ENCODE measurements at regions not wholly inside any gene's neighbourhood (a gene's known extent, or its start where the extent isn't known, plus 50 kb on each side); places are given as distances from the start of the nearest gene placed in this dataset.

- H3K9ac ChIP-seq (ENCODE audit: insufficient read depth, low read depth, low read length), result no peak overlapping the region
- in situ Hi-C loops (cut with HindIII; ENCODE audit: extremely low pct_ligation_motif_present, low pct_unique_long_range_greater_than_20kb) (no loop called here), intact Hi-C loops (cut with micrococcal nuclease; ENCODE audit: unreplicated experiment) (no loop called here)
- no TSS peak for BruUV-seq (replicated peaks)
- no peak for DNase-seq (ENCODE audit: low spot score)
- ChIA-PET CTCF (ENCODE audit: low intra/inter-chr PET ratio, low total read pairs) (no interaction called here), POLR2A (no interaction called here)
- no peak overlapping the region for H3K4me3 ChIP-seq (replicated peaks in 1 of 3; ENCODE audit: insufficient read depth in 1 of 3, low read depth in 2 of 3, low read length in 3 of 3)
- H3K36me3 ChIP-seq (replicated peaks in 1 of 2; ENCODE audit: control insufficient read depth in 1 of 2, insufficient read depth in 2 of 2, low read length in 2 of 2), result no peaks in the 10 kb centered on the region
- no peaks in the 10 kb centered on the region for H3K4me1 ChIP-seq (ENCODE audit: insufficient read depth, low read length)
- no peak for FAIRE-seq
- TF ChIP-seq ZFP62 (CRISPR knock-in tag; IDR thresholded peaks at IDR 0.05) (no peak), ZNF432 (CRISPR knock-in tag; IDR thresholded peaks at IDR 0.05; ENCODE audit: borderline replicate concordance) (no peak), CCDC6 (CRISPR knock-in tag; IDR thresholded peaks at IDR 0.05) (no peak), NR2F2 (IDR thresholded peaks at IDR 0.05; ENCODE audit: borderline replicate concordance, low read depth) (no peak), HOXA5 (CRISPR knock-in tag; IDR thresholded peaks at IDR 0.05) (no peak), TRIM24 (CRISPR knock-in tag; IDR thresholded peaks at IDR 0.05) (no peak), NAIF1 (CRISPR knock-in tag; IDR thresholded peaks at IDR 0.05; ENCODE audit: borderline replicate concordance) (no peak), ZNF264 (CRISPR knock-in tag; IDR thresholded peaks at IDR 0.05) (no peak), HOXA7 (CRISPR knock-in tag; IDR thresholded peaks at IDR 0.05) (no peak), MLLT10 (CRISPR knock-in tag; IDR thresholded peaks at IDR 0.05) (no peak), IRX3 (CRISPR knock-in tag; IDR thresholded peaks at IDR 0.05; ENCODE audit: borderline replicate concordance, low read depth) (no peak), CHD2 (IDR thresholded peaks at IDR 0.05; ENCODE audit: low read depth, low read length) (no peak), CEBPG (CRISPR knock-in tag; IDR thresholded peaks at IDR 0.05) (no peak), ZNF547 (CRISPR knock-in tag; IDR thresholded peaks at IDR 0.05) (no peak), ZSCAN29 (CRISPR knock-in tag; conservative IDR thresholded peaks at IDR 0.05) (no peak), ZNF318 (CRISPR knock-in tag; IDR thresholded peaks at IDR 0.05) (no peak), ZNF703 (CRISPR knock-in tag; IDR thresholded peaks at IDR 0.05; ENCODE audit: borderline replicate concordance) (no peak), ZNF383 (CRISPR knock-in tag; IDR thresholded peaks at IDR 0.05; ENCODE audit: borderline replicate concordance) (no peak), ZNF101 (CRISPR knock-in tag; IDR thresholded peaks at IDR 0.05; ENCODE audit: borderline replicate concordance, low read depth) (no peak), FOSL1 (CRISPR knock-in tag; IDR thresholded peaks at IDR 0.05; ENCODE audit: borderline replicate concordance) (no peak)
- WGBS (ENCODE audit: low lambda C conversion rate), result 67% methylated on average over 12 of the region's 17 CpGs
- H3K79me2 ChIP-seq (ENCODE audit: insufficient read depth, low read length), result no peaks in the 10 kb centered on the region
- H2AFZ ChIP-seq (ENCODE audit: low read length), result no peak overlapping the region
- H3K4me2 ChIP-seq (ENCODE audit: low read depth, low read length), result no peak overlapping the region
- no peak overlapping the region for H3K27ac ChIP-seq (ENCODE audit: extremely low read length, insufficient read depth, low read length)
- ATAC-seq, result no peak
- no peaks in the 10 kb centered on the region for H4K20me1 ChIP-seq (ENCODE audit: insufficient read depth, low read length)
- H3K9me3 ChIP-seq (ENCODE audit: low read length), result no peaks in the 10 kb centered on the region; the same call in 1 of the 2 replicates
- H3K27me3 ChIP-seq (ENCODE audit: control insufficient read depth in 1 of 2, insufficient read depth in 2 of 2, low read length in 2 of 2), result no peaks in the 10 kb centered on the region; a peak in 1 of 5 replicates
Observed at GRCh38 chr6:48983377-48983776, 479.7 kb downstream of the MMUT start.
